Panc1 (cell line): ENCODE measurements at regions not wholly inside any gene's neighbourhood (a gene's known extent, or its start where the extent isn't known, plus 50 kb on each side); places are given as distances from the start of the nearest gene placed in this dataset.
"Not testable (repeated sequence)": the region's sequence is repeated elsewhere in the genome, so short reads cannot be mapped to it uniquely, and the experiment has no call there.

Experiments used
- ATAC-seq: fragments of 200-7000 bp; cut with Tn5 transposase; 2 replicates; pipeline ENCODE4 v1.9.1; 2020; ENCODE audit warnings: mild to moderate bottlenecking, moderate library complexity
- BruUV-seq: library from RNA; stranded (reverse); fragments of 400-500 nt; replicated peaks from 2 replicates; lab custom pipeline; 2021; lab: Mats Ljungman, UMichigan
- CTCF ChIA-PET: fragments of 300-600 bp; sonication (Branson Sonifier 250); formaldehyde crosslinking; loops from one replicate; lab custom pipeline; 2022; ENCODE audit warnings: antibody characterized with exemption; lab: Charles Lee
- POLR2A ChIA-PET: fragments of 300-600 bp; sonication (Branson Sonifier 250); formaldehyde crosslinking; loops from one replicate; lab custom pipeline; 2022; ENCODE audit warnings: antibody characterized with exemption; lab: Charles Lee
- DNase-seq: peaks from one replicate; pipeline ENCODE4 v3.0.0-alpha.2; 2010; ENCODE audit warnings: low read depth, low spot score
- H3K27ac ChIP-seq: 2 replicates; pipeline ENCODE4 v1.5.1; 2011; ENCODE audit warnings: mild to moderate bottlenecking, low read length, inconsistent platforms
- H3K27me3 ChIP-seq: fragments of 200-500 bp; sonication (Bioruptor generic); 2 replicates; pipeline ENCODE4 v1.6.0; 2014; ENCODE audit warnings: low read length, inconsistent platforms; ENCODE audit not compliant: control insufficient read depth, insufficient read depth
- H3K36me3 ChIP-seq: fragments of 200-500 bp; sonication (Bioruptor generic); 2 replicates; pipeline ENCODE4 v1.5.1; 2014; ENCODE audit warnings: inconsistent platforms, mild to moderate bottlenecking, low read length, moderate library complexity; ENCODE audit not compliant: control insufficient read depth, insufficient read depth
- H3K4me1 ChIP-seq: 2 replicates; pipeline ENCODE4 v1.5.1; 2011; ENCODE audit warnings: inconsistent platforms, mild to moderate bottlenecking, low read length, moderate library complexity; ENCODE audit not compliant: control insufficient read depth, insufficient read depth
- H3K4me3 ChIP-seq, 2 experiments: 2 replicates each; pipeline ENCODE4 v1.5.1; 2011 to 2012; ENCODE audit warnings: low read depth in 2 of 2, low read length in 2 of 2, mild to moderate bottlenecking in 2 of 2, inconsistent platforms in 1 of 2, moderate library complexity in 1 of 2
- H3K9me3 ChIP-seq: fragments of 200-500 bp; sonication (Bioruptor generic); 2 replicates; pipeline ENCODE4 v1.5.1; 2014; ENCODE audit warnings: low read depth, mild to moderate bottlenecking, inconsistent platforms, low read length, moderate library complexity; ENCODE audit not compliant: control insufficient read depth, insufficient read depth
- POLR2AphosphoS5 ChIP-seq: IDR thresholded peaks from 2 replicates; pipeline ENCODE4 v1.6.1; 2012; ENCODE audit warnings: mild to moderate bottlenecking, low read depth, low read length, moderate library complexity
- SIN3A ChIP-seq: IDR thresholded peaks from 2 replicates; pipeline ENCODE4 v1.6.1; 2012; ENCODE audit warnings: low read depth, mild to moderate bottlenecking, low read length, moderate library complexity, borderline replicate concordance; ENCODE audit not compliant: insufficient read depth
- TCF7L2 ChIP-seq: IDR thresholded peaks from 2 replicates; pipeline ENCODE4 v1.6.1; 2011; ENCODE audit warnings: mild to moderate bottlenecking, low read depth, low read length, inconsistent platforms
- in situ Hi-C: cut with HindIII; loops from 2 replicates; pipeline ENCODE4 v1.10.0; 2016; ENCODE audit warnings: low sequenced_read_pairs, low pct_unique_long_range_greater_than_20kb
- intact Hi-C: fragments of 100-400 bp; cut with micrococcal nuclease; formaldehyde crosslinking; loops from one replicate; pipeline ENCODE4 v1.10.0; 2022; ENCODE audit not compliant: unreplicated experiment
- TF ChIP-seq, protein P1 (sequence below), 2 experiments: IDR thresholded peaks; 2 replicates each; pipeline ENCODE4 v1.6.1; 2011 to 2012; ENCODE audit warnings: low read depth in 2 of 2, control low read depth in 1 of 2, low read length in 1 of 2, mild to moderate bottlenecking in 1 of 2, moderate library complexity in 1 of 2; ENCODE audit not compliant: insufficient read depth in 1 of 2
- TF ChIP-seq, protein P2 (sequence below): fragments of 450-650 bp; IDR thresholded peaks from 2 replicates; pipeline ENCODE4 v1.5.1; 2017; ENCODE audit warnings: mild to moderate bottlenecking

DNA sequence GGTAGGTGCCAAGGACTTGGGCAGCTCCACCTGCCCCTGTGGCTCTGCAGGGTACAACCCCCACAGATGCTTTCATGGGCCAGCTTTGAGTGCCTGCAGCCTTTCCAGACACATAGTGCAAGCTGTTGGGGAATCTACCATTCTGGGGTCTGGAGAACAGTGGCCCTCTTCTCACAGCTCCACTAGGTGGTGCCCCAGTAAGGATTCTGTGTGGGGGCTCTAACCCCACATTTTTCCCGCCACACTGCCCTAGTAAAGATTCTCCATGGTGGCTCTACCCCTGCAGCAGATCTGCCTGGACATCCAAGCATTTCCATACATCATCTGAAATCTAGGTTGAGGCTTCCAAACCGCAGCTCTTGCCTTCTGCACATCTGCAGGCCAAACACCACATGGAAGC lies 149.7 kb upstream of the FNDC3A start:
- Histone ChIP-seq H3K4me3 (no peak overlapping the region), H3K4me1 (no peaks in the 10 kb centered on the region), H3K27me3 (no peaks in the 10 kb centered on the region), H3K36me3 (no peaks in the 10 kb centered on the region), H3K27ac (no peak overlapping the region), H3K9me3 (no peaks in the 10 kb centered on the region)
- TF ChIP-seq SIN3A (no peak), POLR2AphosphoS5 (no peak), TCF7L2 (no peak)
- TF ChIP-seq, protein P1, sequence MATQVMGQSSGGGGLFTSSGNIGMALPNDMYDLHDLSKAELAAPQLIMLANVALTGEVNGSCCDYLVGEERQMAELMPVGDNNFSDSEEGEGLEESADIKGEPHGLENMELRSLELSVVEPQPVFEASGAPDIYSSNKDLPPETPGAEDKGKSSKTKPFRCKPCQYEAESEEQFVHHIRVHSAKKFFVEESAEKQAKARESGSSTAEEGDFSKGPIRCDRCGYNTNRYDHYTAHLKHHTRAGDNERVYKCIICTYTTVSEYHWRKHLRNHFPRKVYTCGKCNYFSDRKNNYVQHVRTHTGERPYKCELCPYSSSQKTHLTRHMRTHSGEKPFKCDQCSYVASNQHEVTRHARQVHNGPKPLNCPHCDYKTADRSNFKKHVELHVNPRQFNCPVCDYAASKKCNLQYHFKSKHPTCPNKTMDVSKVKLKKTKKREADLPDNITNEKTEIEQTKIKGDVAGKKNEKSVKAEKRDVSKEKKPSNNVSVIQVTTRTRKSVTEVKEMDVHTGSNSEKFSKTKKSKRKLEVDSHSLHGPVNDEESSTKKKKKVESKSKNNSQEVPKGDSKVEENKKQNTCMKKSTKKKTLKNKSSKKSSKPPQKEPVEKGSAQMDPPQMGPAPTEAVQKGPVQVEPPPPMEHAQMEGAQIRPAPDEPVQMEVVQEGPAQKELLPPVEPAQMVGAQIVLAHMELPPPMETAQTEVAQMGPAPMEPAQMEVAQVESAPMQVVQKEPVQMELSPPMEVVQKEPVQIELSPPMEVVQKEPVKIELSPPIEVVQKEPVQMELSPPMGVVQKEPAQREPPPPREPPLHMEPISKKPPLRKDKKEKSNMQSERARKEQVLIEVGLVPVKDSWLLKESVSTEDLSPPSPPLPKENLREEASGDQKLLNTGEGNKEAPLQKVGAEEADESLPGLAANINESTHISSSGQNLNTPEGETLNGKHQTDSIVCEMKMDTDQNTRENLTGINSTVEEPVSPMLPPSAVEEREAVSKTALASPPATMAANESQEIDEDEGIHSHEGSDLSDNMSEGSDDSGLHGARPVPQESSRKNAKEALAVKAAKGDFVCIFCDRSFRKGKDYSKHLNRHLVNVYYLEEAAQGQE (IDR thresholded peaks at IDR 0.05; ENCODE audit: insufficient read depth in 1 of 2, low read depth in 2 of 2, low read length in 1 of 2): no peak
- TF ChIP-seq, protein P2, sequence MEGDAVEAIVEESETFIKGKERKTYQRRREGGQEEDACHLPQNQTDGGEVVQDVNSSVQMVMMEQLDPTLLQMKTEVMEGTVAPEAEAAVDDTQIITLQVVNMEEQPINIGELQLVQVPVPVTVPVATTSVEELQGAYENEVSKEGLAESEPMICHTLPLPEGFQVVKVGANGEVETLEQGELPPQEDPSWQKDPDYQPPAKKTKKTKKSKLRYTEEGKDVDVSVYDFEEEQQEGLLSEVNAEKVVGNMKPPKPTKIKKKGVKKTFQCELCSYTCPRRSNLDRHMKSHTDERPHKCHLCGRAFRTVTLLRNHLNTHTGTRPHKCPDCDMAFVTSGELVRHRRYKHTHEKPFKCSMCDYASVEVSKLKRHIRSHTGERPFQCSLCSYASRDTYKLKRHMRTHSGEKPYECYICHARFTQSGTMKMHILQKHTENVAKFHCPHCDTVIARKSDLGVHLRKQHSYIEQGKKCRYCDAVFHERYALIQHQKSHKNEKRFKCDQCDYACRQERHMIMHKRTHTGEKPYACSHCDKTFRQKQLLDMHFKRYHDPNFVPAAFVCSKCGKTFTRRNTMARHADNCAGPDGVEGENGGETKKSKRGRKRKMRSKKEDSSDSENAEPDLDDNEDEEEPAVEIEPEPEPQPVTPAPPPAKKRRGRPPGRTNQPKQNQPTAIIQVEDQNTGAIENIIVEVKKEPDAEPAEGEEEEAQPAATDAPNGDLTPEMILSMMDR: no peak
- intact Hi-C loops (no loop called here), in situ Hi-C loops (no loop called here)
- ChIA-PET POLR2A (no interaction called here), CTCF (no interaction called here)
- DNase-seq: no peak
- no TSS peak for BruUV-seq
- ATAC-seq: no peak

DNA sequence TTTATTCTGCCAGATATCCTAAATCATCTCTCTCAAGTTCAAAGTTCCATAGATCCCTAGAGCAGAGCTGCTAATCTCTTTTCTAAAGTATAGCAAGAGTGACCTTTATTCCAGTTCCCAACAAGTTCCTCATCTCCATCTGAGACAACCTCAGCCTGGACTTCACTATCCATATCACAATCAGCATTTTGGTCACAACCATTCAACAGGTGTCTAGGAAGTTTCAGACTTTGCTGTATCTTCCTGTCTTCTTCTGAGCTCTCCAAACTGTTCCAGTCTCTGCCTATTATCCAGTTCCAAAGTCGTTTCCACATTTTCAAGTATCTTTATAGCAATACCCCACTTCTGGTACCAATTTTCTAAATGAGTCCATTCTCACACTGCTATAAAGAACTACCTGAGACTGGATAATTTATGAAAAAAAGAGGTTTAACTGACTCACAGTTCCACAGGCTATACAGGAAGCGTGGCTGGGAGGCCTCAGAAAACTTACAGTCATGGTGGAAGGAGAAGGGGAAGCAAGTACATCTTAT lies 148.7 kb upstream of the FNDC3A start:
- H3K4me1 ChIP-seq, in situ Hi-C loops, POLR2A ChIA-PET, H3K9me3 ChIP-seq, intact Hi-C loops, BruUV-seq, CTCF ChIA-PET, H3K27me3 ChIP-seq, H3K4me3 ChIP-seq, ATAC-seq, H3K27ac ChIP-seq, DNase-seq, H3K36me3 ChIP-seq: not testable (repeated sequence)

DNA sequence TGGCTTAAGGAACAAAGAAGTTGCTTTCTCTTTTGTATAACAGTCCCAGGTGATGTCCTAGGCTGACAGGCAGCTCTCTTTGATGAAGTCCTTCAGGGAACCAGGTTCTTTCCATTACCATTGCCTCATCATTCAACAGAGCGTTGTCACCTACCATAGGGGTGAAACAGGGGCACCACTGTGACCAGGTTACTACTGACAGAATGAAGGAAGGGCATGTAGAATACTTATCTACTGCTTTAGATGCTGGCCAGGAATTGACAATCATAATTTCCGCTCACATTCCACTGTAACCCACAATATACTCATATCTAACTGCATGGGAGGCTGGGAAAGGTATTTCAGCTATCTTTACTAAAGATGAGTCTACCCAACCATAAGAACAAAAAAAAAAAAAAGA lies 148.0 kb upstream of the FNDC3A start:
- Histone ChIP-seq H3K36me3 (no peaks in the 10 kb centered on the region), H3K27ac (no peak overlapping the region), H3K4me3 (no peak overlapping the region), H3K4me1 (no peaks in the 10 kb centered on the region), H3K9me3 (no peaks in the 10 kb centered on the region), H3K27me3 (no peaks in the 10 kb centered on the region)
- ATAC-seq (no peak), DNase-seq (no peak)
- ChIA-PET POLR2A (no interaction called here), CTCF (no interaction called here)
- in situ Hi-C loops (no loop called here), intact Hi-C loops (no loop called here)
- no TSS peak for BruUV-seq
- TF ChIP-seq, protein P1 (IDR thresholded peaks at IDR 0.05; ENCODE audit: insufficient read depth in 1 of 2, low read depth in 2 of 2, low read length in 1 of 2): no peak
- TF ChIP-seq SIN3A: no peak
- no peak for TF ChIP-seq TCF7L2
- TF ChIP-seq, protein P2: no peak
- TF ChIP-seq POLR2AphosphoS5: no peak
